ENCODE measurements at regions not wholly inside any gene's neighbourhood (a gene's known extent, or its start where the extent isn't known, plus 50 kb on each side); places are given as distances from the start of the nearest gene placed in this dataset.
"Not testable (repeated sequence)": the region's sequence is repeated elsewhere in the genome, so short reads cannot be mapped to it uniquely, and the experiment has no call there.

GRCh38 chr11:114802878-114803277 is 124.6 kb downstream of the NXPE2 start:
- intact Hi-C loops (cut with micrococcal nuclease) = no loop called here

GRCh38 chr11:114805431-114805830 is 127.1 kb downstream of the NXPE2 start:
- intact Hi-C loops (cut with micrococcal nuclease) = not testable (repeated sequence)

GRCh38 chr11:114811971-114812370 is 133.6 kb downstream of the NXPE2 start:
- intact Hi-C loops (cut with micrococcal nuclease) = no loop called here

DNA sequence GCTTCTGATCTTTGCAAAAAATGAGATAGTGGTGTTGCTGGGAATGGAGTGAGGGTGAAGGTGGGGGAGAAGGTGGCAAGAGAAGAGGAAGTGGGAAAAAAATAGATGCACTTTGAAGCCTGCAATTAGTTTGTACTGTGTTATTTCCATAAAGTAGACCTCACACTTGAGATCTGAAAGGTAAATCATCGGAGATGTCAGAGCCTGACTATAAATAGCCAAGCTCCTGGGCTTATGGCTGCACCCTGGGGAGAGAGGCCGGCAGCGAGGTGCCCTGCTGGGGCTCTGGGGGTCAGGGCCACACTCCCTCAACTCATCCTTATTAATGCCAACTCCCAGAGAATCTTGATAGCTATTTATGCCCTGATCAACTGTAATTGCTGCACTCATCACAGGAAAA is 134.4 kb downstream of the NXPE2 start:
- intact Hi-C loops (cut with micrococcal nuclease) = no loop called here

GRCh38 chr11:114813189-114813718 is 134.9 kb downstream of the NXPE2 start:
- intact Hi-C loops (cut with micrococcal nuclease) = no loop called here

- intact Hi-C loops (cut with micrococcal nuclease) = no loop called here
Measured at GRCh38 chr11:114815176-114815575, 136.8 kb downstream of the NXPE2 start.

- intact Hi-C loops (cut with micrococcal nuclease) = no loop called here
Measured at GRCh38 chr11:114815761-114816160, 137.4 kb downstream of the NXPE2 start.

- intact Hi-C loops (cut with micrococcal nuclease) = no loop called here
Measured at GRCh38 chr11:114816791-114817190, 138.5 kb downstream of the NXPE2 start.

DNA sequence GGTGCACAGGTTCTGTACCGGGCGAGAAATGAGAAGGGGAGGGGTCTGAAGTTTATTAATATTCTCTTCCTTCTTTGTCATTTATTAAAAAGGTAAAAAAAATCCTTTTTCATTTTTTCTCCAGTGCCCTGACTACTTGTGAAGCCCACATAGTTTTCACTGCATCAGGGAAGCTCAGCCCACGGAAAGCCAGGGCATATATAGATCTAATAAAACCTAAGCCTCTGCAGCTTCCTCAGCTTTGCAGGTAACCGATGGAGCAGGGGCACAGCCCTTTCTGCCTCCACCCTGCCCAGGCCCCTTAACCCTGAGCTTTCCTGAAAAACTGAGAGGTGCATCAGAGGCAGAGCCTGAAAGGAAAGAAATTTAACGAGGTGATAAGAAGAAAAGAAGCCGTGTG is 140.1 kb downstream of the NXPE2 start:
- intact Hi-C loops (cut with micrococcal nuclease) = no loop called here

GRCh38 chr11:114819028-114819427 is 140.7 kb downstream of the NXPE2 start:
- intact Hi-C loops (cut with micrococcal nuclease) = no loop called here

DNA sequence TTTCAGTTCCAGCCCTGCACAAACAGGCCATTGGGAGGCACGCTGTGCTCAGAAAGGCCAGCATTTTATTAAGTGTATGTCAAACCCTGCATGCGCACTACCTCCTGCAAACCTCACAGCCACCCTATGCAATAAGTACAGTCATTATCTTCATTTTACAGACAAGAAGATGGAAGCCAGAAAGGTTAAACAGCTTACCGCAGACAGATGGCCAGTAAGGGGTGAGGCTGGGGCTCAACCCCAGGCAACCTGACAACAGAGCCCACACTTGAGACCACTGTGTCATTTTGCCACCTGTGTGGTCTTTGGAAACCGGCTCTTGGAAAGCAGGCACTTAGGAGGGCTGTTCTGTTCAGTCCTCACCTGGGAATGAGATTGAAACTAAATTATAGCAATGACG is 142.3 kb downstream of the NXPE2 start:
- intact Hi-C loops (cut with micrococcal nuclease) = no loop called here

GRCh38 chr11:114821621-114822412 is 143.5 kb downstream of the NXPE2 start:
- intact Hi-C loops (cut with micrococcal nuclease) = no loop called here

DNA sequence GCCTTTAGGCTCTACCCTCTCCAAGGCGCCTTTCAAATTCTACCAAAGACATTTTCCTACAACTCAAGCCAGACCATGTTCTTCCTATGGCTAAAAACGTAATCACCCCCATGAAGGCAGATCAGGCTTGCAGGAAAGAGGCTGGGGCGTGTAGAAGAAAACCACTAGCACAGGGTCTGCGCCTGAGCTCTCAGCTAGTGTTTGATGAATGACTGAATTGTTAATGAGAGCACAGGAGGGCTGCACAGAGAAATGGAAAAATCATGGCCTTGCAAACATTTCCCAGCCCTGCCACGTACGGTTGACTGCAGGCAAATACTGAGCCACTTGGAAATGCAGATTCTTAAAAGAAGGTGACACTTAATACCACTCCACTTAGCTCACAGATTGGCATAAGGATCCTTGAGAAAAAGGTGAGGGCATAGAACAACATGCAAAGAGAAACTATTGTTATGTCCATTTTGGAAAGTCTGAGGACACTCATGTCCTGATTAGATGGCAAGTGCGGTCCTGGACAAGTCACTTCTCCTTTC is 148.6 kb downstream of the NXPE2 start:
- intact Hi-C loops (cut with micrococcal nuclease) = no loop called here

- intact Hi-C loops (cut with micrococcal nuclease) = no loop called here
Measured at GRCh38 chr11:114827736-114828135, 149.4 kb downstream of the NXPE2 start.

DNA sequence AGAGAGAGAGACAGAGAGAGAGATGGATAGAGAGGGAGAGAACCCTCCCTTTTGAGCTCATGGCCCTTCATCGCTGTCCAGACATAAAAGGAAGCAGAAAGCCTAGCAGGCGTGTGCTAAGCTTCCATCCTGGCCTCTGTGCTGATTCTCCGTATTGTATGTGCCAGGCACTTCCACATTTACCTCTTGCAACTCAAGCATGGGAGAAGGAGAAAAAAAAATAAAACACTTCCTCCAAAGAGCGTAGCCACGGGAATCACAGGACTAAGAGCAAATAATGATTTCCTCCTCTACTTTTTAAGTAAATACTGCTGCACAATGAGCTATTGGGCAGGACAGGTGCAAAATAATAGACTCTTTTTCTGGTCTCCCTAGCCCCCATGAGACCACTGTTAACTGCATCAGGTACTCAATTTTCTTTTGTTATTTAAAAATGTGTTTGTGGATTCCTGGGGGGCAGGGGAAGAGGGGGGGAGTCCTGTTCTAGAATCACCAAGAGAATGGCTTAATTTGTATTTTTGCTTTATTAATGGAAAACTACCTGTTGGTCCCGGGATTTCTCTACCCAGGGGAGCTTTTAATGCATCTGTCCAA is 154.3 kb downstream of the NXPE2 start:
- intact Hi-C loops (cut with micrococcal nuclease) = no loop called here

- intact Hi-C loops (cut with micrococcal nuclease) = no loop called here
Measured at GRCh38 chr11:114836161-114836560, 157.8 kb downstream of the NXPE2 start.

GRCh38 chr11:114844896-114845295 is 166.6 kb downstream of the NXPE2 start:
- intact Hi-C loops (cut with micrococcal nuclease) = no loop called here

DNA sequence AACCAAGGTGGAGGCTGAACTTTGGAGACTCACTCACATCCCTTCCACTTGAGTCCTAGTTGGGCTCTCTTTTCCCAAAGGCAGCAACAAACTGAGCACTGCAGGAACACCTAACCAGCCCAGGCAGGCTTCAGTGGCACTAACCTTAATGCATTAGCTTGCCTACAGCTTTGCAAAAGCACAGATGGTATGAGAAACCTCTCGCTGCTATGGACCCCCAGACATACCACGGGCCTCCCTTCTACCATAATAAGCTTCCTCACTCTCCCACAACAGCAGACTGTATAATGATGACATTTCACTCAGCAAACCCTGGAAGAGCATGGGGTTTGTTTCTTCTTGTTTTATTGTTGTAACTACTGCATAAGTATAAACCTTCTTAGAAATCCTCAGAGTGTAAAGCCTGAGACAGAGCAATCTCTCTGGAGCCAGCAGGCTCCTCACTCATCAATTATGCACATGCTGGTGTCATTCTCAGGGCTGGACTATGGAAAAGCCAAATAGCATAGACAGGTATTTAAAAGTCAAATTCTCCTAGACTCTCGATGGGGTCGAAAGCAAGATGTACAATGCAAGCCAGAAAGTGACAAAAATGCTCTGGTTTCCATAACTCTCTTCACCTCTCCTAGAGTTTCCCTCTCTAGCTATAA is 167.6 kb downstream of the NXPE2 start:
- intact Hi-C loops (cut with micrococcal nuclease) = no loop called here

DNA sequence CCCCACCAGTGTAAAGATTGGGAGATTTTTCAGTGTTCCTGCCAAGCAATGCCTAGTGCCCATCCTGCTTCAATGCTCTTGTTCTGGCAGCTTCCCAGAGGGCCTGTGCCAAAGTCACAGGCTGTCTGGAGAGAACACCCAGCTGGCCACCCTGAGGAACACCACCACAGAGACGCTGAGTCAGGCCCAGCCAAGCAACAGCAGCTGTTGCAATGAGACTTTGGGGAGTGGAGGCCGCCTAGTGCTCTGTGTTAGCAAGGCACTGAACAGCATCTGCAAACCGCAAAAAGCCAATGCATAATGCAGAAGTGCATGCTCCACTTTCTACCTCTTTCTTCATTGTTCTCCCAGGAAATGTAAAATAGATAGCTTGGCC is 168.1 kb downstream of the NXPE2 start:
- intact Hi-C loops (cut with micrococcal nuclease) = no loop called here

DNA sequence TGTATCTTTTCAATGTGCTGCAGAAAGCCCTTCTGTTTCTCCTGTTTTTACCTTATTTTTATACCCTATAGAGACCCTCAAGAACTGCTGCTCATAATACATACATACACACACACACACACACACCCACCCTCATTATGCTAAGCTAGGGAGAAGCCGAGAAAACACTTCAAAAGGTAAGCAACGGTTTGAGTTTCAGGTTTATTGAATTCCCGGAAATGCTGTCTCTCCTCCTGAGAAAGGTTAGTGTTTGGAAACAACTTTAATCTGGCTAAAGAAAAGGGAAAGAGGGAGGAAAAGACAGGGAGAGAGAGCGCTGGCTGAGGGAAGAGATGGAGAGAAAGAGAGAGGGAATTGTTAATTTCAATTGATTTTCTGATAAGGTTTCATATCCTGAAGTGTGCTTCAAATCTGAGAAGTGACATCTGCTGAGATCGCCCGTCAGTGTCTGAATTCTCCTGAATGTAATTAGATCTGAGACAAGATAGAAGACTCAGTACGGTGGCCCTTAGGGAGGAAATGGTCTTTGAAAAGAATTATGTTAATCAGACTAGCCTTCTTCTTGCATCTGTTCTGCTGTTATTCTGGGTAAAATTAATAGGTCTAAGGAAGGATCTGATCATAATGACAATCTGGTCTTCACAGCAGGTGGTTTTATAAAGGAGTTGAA is 169.1 kb downstream of the NXPE2 start:
- intact Hi-C loops (cut with micrococcal nuclease) = no loop called here

GRCh38 chr11:114848027-114848426 is 169.7 kb downstream of the NXPE2 start:
- intact Hi-C loops (cut with micrococcal nuclease) = no loop called here

GRCh38 chr11:114857281-114857680 is 179.0 kb downstream of the NXPE2 start:
- intact Hi-C loops (cut with micrococcal nuclease) = no loop called here

Measured in T-helper 2 cell treated with Interferon-gamma antibody and Interleukin-4, amounts not matched to agents 100 ng/mL and 5 ng/mL, for 36 hours (primary cell).